GM03348 (cell line): ENCODE measurements at regions not wholly inside any gene's neighbourhood (a gene's known extent, or its start where the extent isn't known, plus 50 kb on each side); places are given as distances from the start of the nearest gene placed in this dataset.
A peak's percentile ranks its signal among the peaks of the same experiment; 100 is the strongest.
"Not testable (repeated sequence)": the region's sequence is repeated elsewhere in the genome, so short reads cannot be mapped to it uniquely, and the experiment has no call there.

Experiments used
- DNase-seq: peaks from one replicate; pipeline ENCODE4 v3.0.0; 2012; ENCODE audit warnings: low spot score

DNA sequence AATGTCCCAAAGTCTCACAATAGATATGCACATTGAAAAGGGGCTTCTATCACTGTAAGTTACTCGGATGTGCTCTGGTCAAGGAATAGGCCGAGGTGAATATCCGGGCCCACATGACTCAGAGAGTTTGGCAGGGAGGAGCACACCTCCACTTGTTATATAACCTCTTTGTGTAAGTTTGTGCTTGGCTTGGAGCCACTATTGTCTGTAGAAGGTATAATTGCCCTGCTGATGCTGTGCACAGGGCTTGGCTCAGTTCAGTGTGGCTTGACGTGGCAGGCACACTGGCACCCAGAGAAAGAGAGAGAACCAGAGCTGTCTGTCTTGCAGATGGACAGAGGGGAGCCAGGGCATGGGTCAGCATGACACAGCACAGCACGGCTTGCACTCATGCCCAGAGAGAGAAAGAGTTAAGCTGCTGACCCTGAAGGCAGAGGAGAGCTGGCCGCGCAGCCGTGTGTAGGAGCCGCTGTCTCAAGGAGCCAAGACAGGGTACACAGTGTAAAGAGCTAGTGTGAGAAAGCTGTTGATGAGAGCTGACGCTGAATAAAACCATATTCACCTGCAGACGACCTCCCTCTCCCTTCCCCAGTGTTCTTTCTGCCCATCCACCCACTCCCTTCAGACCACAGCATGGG is 482.5 kb downstream of the C6orf118 start:
- no peak for DNase-seq

DNA sequence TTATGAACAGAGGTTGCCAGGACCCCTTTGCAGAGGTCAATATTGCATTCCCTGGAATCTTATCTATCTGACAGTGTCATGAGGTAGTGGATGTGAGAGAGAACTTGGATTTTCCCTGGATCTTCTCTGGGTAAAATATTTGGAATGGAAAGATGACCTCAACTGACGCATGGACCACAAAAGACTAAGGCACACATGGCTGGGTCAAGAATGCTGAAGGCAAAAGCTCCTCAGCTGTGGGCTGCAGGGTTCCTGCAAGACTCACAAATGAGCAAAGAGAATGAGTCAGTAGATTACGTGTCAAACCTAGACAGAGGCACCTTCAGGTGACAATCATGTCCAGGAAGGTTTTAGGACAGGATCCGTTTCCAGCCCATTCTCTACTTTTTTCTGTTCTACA is 484.0 kb downstream of the C6orf118 start:
- no peak for DNase-seq

DNA sequence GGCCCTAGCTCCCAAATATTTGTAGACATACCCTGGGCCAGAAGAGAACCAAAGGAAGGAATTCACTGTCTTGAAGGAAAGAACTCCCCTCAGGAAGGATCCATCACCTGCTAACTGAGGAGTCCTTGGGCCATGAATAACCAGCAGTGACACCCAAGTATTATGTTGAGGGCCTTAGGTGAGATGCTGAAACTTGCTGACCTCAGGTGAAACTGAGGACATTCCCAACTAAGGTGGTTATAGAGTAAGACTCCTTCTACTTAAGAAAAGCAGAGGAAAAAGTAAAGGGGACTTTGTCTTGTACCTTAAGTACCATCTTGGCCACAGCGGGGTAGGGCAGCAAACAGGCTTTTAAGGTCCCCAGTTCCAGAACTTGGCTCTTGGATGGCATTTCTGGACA is 491.7 kb downstream of the C6orf118 start:
- DNase-seq, result no peak

DNA sequence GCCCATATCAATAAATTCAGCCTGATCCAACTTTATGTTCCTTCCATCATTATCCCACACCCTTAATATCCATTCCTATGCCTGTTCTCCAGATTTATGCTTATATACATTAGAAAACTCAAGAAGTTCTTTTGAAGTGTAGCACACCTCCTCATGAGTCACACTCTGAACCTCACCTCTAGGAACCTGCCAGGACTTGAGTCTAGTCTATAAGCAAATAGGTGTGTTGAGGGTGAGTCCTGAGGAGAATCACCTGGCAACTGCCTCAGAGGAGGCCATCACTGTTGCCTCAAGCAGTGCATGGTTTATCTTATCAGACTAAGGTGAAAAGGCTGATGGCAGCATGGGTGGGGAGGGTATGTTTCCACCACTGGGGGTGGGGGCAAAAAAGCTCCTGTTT is 496.7 kb downstream of the C6orf118 start:
- DNase-seq, result no peak

DNA sequence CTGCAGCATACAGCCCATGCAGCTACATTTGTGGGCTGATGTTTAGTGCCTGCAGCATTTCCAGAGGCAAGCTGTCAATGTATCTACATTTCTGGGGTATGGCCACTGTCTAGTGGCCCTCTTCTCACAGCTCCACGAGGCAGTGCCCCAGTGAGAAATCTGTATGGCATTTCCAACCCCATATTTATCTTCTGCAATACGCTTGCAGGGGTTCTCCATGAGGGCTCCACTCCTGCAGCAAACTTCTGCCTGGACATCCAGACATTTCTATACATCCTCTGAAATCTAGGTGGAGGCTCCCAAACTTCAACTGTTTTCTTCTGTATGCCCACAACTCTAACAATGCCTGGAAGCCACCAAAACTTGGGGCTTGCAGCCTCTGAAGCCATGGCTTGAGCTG is 502.3 kb downstream of the C6orf118 start:
- no peak for DNase-seq

DNA sequence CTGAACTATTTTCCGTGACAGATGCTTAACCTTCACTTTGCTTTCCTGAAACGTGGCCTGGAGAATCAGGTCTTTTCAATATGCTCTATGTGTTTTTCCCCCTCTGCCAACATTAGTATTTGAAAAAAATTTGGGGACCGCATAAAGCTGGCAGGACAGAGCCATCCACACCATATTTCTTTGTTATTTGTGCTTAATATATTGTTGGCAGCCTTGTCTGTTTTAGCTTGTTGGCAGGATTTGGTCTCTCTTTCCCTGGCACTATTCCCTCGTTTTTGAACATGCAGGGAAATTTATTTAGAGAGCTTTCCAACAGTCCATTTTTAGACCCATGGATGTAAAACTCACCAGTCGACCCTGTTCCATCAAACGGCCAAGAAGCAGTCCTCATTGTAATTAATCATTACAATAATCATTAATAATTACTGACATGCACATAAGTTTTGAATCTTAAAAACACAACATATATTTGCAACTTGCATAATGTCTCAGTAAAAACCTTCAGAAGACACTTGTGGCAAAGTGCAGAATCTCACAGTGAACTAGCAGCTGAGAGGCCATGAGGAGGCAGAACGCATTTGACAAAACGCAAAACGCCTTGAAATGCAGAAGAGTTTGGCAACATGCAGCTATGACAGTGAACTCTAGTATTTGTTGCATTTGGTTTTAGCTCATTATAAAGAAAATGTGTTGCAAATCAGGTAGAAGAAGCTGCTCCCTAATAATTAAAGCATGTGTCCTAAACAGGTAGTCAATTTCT is 514.2 kb downstream of the C6orf118 start:
- no peak for DNase-seq

DNA sequence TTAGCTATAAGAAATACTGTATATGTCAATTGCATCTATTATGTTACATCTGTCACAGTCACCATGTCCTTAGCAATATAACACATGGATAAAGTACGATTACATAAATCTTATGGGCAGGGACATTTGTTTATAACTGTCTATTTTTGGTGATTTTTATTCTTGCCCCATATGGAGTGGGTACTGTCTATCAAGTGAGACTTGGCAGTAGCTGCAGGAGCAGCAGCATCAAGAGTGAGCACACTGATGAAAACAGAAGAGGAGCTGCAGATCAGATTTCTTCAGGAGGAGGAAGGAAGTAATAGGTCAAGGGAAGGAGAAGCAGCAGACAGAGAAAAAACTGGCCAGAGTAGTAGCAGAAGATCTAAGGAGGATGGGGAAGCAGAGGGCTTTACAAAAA is 516.7 kb downstream of the C6orf118 start:
- DNase-seq, result no peak

DNA sequence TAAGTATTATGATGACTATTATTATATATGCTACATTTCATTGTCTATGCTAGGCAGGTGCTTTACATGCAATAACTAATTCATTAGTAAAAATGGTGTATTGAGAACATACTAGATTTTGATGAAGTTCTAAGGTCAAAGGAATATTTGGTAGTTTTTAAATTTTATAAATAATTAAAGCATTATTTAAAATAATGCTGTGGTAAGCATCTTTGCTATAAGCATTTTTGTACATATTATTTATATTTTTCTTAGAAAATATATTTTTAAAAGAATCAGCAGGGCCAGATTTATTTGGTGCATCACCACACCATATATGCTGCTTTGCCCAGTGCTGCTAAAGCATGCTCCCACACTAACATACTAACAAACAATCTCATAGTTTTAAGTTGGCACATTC is 517.9 kb downstream of the C6orf118 start:
- no peak for DNase-seq

DNA sequence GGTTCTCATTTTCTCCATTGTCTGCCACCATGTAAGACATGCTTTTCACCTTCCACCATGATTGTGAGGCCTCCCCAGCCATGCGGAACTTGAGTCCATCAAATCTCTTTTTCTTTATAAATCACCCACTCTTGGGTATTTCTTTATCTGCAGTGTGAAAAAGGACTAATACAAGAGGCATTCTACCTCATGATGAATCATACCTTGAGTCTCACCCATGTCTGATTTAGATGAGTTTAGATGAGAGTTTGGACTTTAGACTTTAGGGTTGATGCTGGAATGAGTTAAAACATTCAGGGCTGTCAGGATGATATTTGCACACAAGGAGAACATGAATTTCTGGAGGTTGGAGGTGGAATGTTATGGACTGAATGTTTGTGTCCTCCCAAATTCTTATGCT is 545.6 kb downstream of the C6orf118 start:
- DNase-seq, result no peak

DNA sequence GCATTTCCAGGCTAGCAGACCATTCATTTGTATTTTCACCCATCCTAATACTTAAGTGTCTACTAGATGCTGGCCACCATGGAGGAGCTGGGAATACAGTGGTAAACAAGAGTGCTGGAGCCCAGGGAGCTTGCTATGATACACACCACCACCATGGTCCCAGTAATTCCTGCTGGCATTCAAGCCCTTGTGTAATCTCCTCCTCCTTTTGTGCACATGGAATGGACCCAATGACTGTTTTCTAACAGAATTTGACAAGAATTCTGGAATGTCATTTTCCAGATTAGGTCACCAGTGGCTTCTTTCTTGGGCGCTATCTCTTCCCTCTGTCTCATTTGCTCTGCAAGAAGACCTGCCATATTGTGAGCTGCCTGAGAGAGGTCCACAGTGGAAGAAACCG is 552.0 kb downstream of the C6orf118 start:
- no peak for DNase-seq

DNA sequence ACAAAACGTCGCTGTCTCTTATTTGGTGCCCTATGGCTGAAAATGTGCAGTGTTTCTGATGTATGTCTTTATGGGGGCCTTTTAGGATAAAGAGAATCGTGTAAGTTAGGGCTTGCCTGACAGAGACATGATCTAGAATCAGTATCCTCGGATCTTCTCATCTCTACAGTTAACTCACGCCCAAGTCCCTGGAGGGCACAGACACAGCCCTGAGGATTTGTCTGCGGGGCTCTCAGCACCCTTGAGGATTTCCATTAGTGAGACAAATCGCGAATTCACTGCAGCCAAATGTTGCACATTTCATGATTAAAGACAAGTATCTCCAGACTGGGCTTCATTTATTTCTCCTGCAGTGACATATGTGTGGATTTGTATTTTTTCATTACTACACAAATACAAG is 552.7 kb downstream of the C6orf118 start:
- no peak for DNase-seq

DNA sequence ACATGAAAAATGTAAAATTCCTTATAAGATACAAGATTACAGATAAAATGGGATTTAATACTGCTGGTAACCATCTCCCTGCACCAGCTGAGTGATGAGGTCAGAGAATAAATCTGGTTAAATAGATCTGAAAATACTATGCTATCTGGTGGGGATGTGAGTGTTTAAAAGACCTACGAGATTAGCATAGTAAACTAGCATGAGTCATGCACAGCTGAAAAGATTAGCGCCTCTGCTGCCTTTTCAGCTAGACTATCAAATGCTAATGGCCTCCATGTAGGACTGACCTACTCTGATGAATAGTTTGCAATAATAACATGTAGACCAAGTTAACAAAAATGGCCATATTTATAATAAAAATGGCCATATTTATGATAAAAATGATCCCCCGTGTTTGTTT is 553.3 kb downstream of the C6orf118 start:
- DNase-seq, result no peak

DNA sequence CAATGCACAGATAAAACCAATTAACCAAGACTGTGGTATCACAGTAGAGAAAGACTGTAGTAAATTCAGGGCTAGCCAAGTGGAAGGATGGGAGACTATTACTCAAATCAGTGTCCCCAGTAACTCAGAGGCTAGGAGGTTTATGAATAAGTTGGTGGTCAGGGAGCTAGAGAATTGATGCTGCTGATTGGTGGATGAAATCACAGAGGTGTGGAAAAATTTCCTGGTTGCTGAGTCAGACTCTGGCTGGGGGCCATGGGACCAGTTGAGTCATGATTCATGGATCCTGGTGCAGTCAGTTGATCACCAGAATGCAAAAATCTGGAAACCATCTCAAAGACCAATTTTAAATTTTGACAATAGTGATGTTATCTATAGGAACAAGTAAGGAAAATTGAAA is 555.9 kb downstream of the C6orf118 start:
- no peak for DNase-seq

DNA sequence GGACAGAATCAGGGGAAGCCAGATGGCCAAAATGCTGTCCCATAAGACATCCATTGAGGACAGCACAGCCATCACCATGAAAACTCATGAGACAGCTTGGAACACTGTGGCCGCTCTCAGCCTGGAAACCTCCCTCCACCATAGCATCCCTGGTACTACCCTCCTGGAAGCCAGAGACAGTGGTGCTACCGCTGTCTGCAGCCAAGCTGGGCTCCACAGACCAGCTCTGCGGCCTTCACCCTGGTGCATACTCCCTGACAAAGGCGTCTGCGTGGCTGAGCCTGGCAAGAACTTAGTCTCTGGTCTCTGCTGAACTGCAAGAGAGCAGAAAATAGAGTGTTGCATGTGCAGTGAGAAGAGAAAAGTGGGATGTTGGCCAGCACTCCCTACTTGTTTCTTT is 558.0 kb downstream of the C6orf118 start:
- no peak for DNase-seq

DNA sequence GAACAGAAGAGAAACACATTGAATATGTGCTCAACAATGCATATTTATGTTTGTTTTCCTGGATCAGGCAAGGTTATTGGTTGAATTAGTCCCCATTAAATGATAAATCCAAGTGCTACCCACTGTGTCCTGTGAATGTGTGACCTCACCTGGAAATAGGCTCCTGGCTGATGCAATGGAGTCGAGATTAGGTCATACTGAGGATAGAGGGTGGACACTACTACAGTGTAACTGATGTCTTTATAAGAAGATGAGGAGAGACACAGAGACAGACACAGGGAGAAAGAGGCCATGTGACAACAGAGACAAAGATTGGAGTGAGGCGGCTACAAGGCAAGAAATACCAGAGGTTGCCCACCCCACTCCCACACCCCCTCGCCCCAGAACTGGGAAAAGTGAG is 559.3 kb downstream of the C6orf118 start:
- DNase-seq, result no peak

DNA sequence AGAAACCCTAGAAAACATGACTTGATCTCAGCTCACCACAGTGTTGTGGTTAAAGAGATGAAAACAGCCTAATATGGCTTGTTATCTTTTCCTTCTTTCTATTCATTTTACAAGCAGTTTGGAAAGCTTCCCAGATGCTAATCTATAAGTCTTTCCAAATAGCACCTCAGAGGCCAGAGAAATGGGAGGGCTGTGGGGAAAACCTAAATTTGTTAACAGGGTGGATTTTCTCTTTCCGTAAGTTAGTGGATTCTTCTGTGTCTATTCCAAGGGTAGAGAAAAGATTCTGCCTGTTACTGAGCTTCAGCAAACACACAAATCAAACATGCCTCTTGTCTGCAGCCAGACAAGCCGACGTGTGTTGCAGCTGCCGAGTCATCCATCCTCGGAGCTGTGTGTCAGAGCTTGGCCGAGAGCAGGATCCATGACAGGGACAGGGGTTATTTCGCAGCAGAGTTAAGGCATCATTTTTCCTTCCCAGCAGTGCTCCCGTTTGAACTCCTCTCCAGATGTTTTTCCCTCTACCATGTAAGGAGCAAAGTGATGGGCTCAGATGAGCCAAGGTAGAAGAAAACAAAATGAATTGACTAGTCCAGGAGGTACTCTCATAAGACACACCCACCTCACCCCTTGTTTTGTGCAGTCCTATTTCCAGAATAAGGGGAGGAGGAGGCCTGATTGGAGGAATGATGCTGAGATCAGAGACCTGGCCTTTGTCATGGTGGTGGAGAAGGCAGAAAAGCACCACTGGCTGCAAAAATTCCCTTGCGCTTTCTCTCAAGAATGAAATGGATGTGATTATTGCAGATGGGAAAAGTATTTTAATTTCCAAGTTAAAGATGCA is 560.0 kb downstream of the C6orf118 start:
- DNase-seq, result peak; percentile 15

DNA sequence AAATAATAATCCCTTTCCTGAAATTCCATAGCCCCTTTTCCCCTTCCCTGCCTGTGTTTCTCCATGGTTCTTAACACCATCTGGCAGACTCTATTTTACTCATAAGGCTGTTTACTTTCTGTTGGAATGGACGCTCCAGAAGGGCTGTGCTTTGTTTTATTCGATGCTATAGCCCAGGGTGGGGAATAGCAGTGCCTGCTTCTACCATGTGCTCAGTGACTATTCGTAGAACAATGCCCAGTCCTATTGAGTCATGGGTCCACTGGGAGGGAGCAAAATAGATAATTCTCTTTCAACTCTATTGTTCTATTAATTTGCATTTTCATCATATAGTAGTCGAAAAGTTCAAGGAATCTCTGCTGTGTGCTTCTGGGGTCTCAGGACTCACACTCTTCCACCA is 565.1 kb downstream of the C6orf118 start:
- DNase-seq, result no peak

DNA sequence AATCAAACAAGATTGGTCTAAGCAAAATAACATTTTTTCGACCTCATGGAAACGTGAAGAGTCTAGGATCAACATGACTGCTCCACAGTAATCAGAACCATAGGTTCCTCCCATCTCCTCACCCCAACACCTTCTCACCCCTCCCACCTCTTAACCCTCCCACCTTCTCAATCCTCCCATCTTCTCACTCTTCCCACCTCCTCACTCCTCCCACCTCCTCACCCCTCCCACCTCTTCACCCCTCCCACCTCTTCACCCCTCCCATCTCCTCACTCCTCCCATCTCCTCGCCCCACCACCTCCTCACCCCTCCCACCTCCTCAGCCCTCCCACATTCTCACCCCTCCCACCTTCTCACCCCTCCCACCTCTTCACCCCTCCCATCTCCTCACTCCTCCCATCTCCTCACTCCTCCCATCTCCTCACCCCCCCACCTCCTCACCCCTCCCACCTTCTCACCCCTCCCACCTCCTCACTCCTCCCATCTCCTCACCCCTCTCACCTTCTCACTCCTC is 567.4 kb downstream of the C6orf118 start:
- no peak for DNase-seq

DNA sequence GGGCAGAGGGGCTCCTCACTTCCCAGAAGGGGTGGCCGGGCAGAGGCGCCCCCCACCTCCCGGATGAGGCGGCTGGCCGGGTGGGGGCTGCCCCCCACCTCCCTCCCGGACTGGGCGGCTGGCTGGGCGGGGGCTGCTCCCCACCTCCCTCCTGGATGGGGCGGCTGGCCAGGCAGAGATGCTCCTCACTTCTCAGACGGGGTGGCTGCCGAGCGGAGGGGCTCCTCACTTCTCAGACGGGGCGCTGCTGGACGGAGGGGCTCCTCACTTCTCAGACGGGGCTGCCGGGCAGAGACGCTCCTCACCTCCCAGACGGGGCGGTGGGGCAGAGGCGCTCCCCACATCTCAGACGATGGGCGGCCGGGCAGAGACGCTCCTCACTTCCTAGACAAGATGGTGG is 573.3 kb downstream of the C6orf118 start:
- DNase-seq, result not testable (repeated sequence)

DNA sequence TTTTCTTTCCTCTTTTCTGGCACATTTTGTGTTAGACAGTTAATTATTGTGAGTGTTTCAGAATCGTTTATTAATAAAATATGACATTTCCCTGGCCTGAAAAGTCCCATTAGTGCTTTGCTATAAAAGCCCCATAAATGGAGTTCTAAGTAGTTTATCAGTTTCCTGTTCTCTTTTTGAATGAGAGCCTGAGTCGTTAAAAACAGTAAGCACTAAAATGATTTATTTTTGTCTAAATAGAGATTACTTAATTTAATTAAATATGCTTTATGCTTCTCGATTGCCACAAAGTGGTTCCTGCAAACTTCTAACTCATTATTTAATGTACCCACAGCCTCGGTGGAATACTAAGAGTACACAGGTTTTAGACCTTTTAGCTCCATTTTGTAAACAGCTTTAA is 577.9 kb downstream of the C6orf118 start:
- no peak for DNase-seq

DNA sequence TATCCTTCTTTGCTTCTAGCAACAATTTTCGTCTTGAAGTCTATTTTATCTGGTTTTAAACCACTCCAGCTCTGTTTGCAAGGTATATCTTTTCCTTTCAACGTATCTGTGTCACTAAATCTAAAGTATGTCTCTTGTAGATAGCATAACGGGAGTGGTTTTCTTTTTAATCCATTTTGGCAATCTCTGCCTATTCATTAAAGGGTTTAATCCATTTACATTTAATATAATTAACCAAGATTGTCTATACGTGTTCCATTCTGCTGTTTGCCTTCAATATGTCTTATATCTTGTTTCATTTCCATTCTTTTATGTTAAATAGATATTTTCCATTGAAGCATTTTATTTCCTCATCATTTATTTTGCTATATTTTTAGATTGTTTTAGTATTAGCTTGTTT is 587.9 kb downstream of the C6orf118 start:
- no peak for DNase-seq

DNA sequence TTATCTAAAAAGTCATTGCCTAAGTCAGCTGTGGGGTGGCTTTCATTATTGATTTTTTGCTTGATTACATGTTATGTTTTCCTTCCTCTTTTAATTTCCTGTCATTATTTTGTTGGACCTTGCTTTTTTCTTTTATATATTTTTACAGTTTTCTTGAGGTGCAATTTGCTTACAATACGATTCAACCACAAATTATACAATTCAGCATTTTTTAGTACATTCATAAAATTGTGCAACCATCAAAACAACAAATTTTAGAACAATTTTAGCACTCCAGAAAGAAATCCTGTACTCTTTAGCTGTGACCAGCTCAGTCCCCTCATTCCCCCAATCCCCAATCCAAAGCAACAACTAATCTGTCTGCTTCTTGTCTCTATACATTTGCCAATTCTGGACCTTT is 608.9 kb downstream of the C6orf118 start:
- DNase-seq, result no peak

DNA sequence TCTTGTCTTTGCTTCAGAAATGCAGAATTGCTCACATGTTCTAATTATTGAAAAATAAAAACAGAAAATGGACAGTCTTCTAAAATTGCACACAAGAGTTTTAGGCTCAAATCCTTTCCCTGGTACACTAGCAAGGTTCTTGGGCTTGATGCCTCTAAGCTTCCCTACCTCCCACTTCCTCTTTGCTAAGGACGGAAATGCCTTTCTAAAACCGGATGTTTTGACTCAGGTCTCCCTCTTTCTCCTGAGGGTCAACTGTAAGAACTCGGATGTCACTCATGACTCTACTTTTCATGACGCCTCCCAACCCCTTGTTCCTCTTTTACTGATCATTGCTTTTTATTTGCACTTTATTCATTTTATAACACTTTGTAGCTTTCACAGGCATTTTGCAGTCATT is 613.5 kb downstream of the C6orf118 start:
- no peak for DNase-seq
